NCI-H2227 treated with DMSO at 0.1 percent for 48 hours (cell line): ENCODE measurements at regions not wholly inside any gene's neighbourhood (a gene's known extent, or its start where the extent isn't known, plus 50 kb on each side); places are given as distances from the start of the nearest gene placed in this dataset.
"Not testable (repeated sequence)": the region's sequence is repeated elsewhere in the genome, so short reads cannot be mapped to it uniquely, and the experiment has no call there.

Experiments used
- DNase-seq: peaks from one replicate; lab custom pipeline; 2025; lab: John Stamatoyannopoulos, UW

DNA sequence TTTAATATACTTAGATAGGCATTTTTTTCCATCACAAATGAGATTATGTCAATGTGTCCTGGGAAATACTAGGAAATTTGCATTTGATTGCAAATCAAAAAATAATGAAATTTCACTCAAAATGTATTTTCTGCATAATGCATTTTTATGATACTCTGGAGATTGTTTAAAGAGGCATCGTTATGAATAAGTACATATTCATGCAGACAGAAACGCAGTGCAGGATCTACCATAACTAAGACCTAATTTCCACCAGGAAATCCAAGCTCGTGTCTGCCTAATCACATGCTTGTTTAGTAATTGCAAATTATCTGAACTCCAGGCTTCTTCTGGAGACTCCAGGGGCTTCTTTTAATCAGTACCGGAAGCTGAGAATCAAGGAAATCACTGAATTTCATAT, 163.5 kb upstream of the MXRA5 start:
- no peak for DNase-seq

DNA sequence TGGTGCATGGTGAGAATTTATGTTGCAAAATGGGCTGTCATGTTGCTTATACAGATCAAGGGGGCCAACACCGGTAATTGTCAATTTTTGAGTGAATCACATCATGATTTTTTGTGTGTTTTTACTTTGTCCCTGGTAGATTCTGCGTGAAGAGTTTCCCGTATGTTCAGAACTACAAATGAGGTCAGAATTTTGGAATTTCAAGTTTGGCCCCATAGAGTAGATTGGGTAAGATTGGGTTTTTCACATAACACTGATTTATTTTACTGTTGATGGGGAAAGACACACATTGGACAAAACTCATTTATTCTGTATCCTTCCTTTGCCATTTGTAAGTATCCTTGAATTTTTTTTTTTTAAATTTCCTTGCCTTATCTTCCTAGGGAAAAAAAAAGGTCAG, 158.5 kb upstream of the MXRA5 start:
- DNase-seq = no peak

DNA sequence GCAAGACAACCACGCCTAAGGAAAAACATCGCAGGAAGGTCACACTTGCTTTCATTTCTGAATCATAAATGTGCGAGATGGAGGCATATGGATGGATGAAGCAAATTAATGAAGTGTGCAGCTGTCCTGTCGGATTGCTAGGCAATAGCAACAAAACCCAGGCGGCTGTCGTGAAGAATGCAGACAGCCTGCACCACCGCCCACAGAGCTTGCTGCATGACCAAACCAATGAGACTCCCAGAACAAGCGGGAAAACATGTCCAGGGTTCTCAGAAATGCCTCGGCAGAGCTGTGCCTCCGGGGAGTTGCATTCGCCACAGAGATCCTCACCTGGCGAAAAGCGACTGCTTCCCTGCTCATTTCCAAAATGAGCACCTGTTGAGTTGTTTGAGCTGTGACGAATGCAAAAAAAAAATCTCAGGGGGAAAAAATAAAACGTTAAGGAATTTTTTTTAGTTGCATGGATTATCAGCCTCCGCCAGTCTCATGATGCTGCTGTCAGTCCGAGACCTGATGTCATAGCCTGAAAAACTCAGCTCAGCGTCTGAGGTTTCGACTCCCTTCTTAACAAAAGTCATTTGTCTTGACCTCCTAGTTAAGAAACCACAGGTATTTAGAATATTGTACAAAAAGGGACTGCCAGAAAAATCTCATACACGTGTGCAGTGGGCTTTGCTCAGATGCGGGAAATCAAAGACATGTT, 155.5 kb upstream of the MXRA5 start:
- no peak for DNase-seq

DNA sequence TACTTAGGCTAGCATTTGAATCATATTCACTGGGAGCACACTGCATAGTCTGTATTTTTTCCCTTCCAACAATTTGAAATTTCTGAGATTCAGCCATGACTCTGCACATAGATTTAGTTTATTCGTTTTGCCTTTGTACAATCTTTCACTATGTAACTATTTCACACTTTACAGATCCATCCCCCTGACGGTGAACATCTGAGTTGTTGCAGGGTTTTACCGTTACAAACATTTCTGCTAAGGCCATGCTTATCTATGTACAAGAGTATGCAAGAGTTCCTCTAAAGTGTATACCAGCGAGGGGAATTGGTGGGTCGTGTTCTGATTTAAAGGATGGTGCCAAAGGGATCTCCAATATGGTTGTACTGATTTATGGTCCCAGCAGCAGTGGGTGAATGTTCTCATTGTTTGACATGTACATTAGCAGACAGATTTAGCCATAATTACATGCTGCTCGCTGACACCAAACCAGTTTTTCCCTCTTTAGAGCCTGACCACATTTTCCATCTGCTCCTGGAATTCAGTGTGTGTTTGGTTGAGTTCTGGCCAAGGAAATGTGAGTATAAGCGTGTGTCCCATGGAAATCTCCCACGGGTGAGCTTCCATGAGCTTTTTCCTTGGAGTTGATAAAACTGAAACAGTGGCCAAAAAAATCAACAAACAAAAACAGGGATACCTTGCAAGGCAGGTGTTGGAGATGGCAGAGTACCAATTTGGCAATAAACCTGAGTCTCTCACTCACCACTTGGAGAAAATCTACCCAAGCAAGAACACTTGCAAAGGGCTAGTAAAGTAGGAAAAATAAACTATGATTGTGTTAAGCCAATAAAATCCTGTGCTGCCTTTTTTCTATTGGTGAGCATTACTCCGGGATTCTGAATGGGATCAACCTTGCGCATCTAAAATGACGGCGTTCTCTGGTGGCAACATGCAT, 149.7 kb upstream of the MXRA5 start:
- not testable (repeated sequence) for DNase-seq

DNA sequence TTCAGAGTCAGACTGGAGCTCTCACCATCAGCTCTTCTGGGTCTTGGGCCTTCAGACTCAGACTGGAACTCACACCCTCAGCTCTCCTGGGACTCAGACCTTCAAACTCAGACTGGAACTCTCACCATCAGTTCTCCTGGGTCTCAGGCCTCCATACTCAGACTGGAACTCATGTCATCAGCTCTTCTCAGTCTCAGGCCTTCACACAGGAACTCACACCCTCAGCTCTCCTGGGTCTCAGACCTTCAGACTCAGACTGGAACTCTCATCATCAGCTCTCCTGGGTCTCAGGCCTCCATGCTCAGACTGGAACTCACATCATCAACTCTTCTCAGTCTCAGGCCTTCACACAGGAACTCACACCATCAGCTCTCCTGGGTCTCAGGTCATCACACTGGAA, 147.2 kb upstream of the MXRA5 start:
- DNase-seq = no peak

DNA sequence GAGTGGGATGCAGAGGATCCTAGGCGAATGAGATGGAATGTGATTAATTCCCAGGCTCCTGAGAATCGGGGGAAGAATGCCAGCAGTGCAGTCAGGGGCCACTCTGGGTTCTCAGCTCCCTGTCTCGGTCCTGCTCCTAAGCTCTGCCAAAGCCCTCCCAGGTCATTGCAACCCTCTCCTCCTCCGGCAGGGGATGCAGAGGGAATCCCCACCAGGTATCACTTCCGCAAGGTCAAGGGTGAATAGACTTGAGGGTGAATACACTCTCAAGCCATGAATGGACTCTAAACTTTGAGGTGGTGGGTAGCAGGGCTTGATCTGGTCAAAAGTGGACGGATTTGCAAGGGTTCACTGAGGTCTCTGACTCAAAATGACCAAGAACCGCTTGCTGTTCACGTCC, 139.3 kb upstream of the MXRA5 start:
- DNase-seq = no peak

DNA sequence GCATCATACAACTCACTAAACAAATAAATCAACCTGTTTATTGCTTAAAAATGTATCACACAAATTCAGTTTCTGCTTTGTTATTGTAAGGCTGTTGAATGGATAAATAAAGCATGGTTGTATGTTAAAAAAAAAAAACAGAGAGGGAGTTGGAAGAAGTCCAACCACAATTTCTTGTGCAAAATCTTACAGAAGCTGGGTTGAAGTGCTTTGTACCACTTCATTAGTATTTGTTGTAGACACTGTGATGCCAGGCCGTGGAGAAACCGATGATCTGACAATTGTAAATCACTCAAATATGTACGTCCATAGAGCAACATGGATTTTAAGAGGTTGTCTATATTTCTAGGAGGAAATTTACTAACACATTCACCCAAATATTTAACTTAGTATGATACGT, 132.6 kb upstream of the MXRA5 start:
- DNase-seq = peak; percentile 8

DNA sequence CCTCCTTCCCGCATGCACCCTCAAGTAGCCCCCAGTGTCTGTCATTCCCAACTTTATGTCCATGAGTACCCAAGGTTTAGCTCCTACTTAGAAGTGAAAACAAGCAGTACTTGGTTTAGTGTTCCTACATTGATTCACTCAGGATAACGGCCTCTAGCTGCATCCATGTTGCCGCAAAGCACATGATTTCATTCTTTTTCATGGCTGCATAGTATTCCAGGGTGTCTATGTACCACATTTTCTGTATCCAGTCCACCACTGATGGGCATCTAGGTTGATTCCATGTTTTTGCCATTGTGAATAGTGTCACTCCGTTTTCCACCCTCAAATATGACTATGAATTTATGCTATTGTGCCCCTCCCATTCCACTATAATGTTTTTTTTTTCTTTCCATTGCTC, 130.5 kb upstream of the MXRA5 start:
- no peak for DNase-seq

DNA sequence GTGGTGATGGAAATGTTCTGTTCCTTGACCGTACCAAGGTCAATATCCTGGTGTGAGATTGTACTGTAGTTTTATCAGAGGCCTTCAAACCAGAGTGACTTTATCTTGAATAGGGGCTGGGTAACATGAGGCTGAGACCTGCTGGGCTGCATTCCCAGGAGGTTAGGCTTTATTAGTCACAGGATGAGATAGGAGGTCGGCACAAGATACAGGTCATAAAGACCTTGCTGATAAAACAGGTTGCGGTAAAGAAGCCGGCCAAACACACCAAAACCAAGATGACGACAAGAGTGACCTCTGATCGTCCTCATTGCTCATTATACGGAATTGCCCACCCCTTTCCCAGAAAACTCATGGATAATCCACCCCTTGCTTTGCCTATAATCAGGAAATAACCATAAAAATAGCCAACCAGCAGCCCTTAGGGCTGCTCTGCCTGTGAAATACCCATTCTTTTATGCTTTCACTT, 123.8 kb upstream of the MXRA5 start:
- DNase-seq = not testable (repeated sequence)

DNA sequence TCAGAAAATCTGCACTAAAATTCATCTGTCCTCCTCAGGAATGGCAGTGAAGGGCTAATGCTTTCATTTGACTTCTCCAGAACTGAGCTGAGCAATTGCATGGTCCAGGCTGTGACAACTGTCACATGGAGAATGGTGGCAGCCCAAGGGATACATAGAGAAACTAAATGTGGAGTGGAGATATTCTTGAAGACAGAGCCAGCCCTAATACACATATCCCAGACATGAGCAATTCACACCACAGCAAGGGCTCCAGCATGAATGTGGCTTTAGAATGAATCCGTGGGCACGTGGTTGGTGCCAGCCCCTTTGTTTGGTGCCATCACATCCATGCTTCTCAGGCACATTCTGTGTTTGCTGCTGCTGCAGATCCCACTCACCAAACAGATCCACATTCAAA, 121.6 kb upstream of the MXRA5 start:
- no peak for DNase-seq

DNA sequence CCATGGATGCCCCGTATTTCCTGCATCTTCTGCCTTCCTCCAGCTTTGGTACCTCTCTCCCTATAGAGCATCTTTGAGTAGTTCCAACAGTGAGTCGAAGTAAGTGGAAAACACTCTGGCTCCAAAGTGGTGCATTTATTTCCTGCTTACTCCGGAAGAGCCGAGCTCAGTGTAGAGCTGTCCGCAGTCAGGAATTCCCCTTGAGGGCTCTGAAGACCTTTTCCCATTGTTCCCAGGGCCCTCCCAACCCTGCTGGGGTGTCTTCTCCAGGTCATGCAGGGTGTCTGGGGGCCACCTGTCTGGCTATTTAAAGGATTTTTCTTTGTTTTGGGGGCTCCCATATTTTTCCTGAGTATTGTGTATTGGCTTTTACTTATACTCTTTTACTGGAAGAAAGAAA, 118.6 kb upstream of the MXRA5 start:
- DNase-seq = no peak

DNA sequence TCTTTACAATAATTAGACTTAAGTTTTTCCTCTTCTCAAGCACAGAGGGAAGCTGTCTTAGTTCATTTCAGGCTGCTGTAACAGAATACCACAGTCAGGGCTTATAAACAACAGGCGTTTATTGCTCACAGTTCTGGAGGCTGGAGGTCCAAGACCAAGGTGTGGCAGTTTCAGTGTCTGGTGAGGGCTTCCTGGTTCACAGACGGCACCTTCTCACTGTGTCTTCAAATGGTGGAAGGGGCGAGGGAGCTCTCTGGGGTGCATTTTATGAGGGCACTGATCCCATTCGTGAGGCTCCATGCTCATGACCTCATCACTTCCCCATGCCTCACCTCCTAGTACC, 115.7 kb upstream of the MXRA5 start:
- DNase-seq = no peak

DNA sequence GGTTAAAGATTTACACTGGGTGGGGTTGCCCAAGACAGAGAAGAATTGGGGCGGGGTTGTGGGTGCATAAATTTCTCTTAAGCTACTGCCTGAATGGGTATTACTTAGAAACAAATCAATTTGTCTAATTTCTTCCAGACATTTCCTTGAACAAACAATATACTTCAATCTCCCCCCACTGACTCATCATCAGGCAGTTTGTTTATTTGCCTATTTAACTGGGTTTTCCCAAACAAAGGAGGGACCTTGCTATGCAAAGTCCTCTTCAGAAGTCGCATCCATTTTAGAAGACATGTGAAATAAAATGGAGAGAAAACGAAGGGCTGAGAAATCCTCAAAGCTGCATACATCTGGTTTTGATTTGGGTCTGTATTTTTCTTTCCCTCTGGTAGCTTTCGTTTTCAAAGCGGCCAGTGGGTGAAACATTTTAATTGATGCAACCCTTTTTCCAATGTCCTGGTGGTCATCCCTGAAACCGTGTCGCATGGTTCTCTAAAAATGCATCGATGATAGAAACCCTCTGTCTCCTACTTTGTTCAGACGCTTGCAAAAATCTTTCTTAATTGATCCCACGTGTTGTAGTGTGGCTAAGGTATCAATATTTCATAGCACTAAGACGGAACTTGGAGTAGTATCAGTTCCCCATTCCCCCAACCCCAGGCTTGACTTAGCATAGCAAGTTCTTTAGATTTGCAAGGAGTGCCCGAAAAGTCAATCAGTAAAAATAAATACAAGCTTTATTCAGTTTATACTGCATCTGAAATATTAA, 115.1 kb upstream of the MXRA5 start:
- DNase-seq = no peak

DNA sequence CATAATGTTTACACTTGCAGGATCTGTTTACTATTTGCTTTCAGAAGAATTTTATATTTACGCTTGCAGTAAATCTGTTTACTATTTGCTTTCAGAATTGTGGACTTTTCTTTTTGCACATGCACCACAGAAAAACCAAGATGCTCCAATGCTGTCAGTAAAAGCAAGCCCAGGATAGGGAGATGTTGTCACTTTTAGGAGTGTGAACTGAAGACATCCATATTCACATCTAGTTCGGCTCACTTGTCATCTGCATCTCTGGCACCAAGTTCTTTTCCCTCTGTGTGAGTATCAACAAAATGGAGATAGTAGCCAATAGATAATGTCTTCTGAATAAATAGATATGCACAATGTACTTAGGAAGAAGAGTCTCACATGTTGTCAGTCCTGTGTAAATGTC, 109.3 kb upstream of the MXRA5 start:
- no peak for DNase-seq

DNA sequence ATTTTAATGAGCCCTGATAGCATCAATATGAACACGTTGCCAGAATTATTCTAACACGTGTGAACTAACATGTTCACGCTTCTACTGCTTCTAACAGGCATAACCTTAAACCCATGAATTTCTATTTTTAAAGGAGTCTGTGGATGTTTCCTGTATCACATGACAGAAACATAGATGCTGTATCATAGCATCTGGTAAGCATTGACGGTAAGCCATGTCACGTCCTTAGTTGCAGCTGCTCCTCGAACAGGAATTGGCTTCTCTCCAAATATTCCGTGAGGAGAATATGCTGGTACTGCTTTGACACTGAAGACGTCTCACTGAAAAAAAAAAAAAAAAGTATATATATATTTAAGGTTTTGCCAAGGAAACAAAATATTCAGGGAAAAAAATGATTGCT, 105.1 kb upstream of the MXRA5 start:
- no peak for DNase-seq

DNA sequence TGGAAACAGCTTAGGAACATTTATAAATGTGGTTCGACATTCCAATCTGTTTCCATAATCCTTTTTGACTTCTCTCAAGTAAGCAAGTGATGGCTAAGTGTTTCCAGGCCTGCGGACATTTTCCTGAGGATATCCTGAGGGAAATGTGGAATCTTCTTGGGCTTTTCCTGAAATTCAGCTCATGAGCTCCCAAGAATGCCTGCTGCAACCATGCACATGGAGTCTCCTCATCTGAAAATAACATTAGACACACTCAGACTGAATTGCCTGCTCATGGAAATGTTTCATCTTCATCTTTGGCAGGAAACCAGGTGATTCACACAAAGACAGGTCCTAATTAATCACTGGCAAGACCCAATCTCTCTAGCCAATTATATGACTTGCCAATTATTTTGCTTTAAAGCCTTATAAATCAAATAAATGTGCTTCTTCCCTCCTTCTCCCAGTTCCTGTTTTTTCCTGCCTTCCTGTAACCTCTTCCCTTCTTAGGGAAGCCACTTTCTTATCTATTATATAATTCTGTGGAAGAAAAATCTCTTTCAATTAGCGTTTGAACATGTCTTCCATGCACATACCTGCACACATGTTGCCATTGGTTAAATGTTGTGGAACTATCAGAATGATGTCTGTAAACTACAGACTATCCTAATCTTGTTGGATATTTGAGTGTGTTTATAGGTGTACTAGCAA, 104.6 kb upstream of the MXRA5 start:
- no peak for DNase-seq

DNA sequence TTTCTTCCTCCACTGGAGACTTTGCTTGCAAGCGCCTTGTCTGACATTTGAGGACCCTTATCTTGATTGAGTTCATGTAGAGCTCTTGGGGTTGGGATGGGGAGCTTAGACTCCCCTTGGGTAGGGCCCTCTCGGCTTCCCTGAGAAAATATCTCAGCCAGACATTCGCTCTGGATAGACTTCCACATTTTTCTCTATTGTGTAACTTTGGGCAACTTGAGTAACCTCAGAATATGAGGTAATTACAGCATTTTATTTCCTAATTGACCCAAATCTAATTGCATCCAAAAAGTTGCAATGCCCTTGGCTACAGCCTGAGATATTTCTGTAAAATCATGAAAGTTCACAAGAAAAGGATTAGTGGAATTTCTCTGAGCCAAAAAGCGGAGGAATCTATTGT, 102.8 kb upstream of the MXRA5 start:
- DNase-seq = no peak

DNA sequence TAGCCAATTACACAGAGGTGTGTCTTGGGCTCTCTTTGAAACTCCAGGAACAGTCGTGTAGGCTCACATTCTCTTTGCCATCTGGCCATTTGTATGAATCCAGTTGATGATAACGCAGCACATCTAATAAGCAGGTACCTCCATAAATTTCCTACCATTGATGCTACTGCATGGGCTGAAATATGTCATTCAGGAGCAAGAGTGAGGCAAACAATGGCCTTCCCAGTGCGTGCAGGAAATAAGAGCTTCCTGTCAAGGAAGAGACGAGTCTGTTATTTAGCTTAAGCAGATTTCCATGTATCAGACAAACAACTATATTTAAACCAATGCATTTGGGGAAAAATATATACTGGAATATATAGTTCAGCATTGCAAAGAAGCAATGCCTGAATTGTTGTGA, 102.1 kb upstream of the MXRA5 start:
- peak; percentile 21 for DNase-seq

DNA sequence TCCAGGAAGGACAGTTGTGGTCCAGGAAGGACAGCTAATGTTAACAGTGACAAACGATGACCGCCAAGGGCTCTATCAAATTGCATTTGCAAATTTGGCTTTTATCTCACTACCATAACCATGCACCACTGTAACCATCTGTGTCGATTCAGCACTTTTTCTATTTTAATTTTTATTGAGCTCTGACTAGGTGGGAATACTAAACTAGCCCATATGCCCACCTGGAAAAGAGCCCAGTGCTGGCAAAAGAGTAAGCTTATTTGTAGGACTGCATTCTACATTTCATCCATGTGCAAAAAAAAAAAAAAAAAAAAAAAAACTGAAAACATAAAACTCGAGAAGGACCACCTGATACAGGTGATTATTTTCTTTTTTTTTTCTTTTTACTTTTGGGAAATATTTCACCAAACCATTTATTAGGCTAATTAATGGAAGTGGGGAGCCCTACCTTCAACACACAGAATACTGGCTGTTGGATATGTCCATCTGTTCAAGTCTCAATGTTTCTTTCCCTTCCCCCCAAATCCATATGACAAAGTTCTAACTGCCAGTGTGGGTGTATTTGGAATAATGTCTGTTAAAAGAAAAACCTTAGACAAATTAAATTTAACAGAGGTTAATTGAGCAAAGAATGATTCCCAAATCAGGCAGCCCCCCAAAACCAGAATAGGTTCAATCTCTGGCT, 99.5 kb upstream of the MXRA5 start:
- no peak for DNase-seq

DNA sequence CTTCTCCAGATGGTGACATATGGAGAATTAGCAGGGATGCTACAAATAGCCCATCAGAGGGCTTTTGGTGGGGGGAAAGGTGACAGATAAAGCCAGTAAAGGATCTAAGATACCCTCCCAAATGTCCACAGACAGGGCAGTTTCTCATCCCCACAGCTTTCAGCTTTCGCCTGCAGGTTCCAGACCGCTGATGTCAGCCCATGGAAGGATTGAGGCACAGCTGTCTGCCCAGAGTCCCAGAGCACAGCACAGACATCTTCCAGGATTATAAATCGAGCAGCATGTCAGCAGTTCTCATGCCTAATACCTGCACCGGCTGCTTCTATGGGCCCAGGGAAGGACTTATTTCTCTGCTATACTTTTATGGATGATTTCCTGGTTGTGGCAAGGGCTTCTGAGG, 96.7 kb upstream of the MXRA5 start:
- no peak for DNase-seq

DNA sequence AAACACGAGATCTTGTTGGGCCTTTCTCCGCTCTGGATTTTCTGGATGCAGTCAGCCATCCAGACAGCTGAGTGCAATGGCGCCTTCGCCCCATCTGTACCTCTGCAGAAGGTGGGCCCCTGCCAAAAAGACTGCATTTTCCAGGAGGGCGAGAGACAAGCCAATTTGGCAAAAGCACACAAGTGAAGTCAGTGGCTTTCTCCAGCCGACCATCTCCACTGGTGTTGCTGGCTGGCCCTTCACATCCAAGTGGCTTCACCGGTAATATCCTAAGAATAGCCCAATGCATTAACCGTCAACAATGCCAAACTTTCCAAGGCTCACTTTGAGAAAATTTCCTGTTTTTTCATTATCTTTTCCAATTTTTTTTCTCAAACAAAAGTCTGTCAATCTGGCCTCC, 96.2 kb upstream of the MXRA5 start:
- DNase-seq = no peak

DNA sequence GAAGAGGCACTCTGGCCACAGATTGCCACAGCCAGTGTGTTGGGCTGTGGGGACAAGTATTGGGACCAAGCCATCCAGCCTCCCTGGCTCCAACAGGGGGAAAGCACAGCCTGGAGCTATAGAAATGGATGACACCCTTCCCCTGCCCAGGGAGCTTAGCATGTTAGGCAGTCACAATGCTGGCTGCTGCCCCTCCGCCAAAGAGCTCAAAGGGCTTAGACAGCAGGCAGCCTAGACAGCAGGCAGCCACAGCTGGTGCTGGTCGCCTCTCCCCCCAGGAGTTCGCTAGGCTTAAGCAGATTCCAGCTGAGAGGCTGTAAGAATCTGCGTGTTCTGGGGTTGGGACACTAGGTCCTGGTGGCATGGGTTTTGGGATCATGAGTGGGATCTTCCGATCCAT, 94.5 kb upstream of the MXRA5 start:
- no peak for DNase-seq
